A673 (cell line): ENCODE measurements at regions not wholly inside any gene's neighbourhood (a gene's known extent, or its start where the extent isn't known, plus 50 kb on each side); places are given as distances from the start of the nearest gene placed in this dataset.

ENCODE experiments used
- CTCF ChIP-seq: fragments of 300-800, 200-600 bp; sonication (generic); conservative IDR thresholded peaks from 2 replicates; pipeline ENCODE4 v1.5.1; 2017; ENCODE audit warnings: low read depth, mild to moderate bottlenecking, antibody characterized with exemption, low read length, moderate library complexity, mixed read lengths
- EZH2 ChIP-seq: fragments of 200-600 bp; sonication (generic); IDR thresholded peaks from 2 replicates; pipeline ENCODE4 v1.6.1; 2017; ENCODE audit warnings: borderline replicate concordance, low read depth, mild to moderate bottlenecking, mixed read lengths, antibody characterized with exemption, low read length; ENCODE audit not compliant: poor library complexity, severe bottlenecking

GRCh38 chr2:22855081-22855480 is 529.9 kb upstream of the KLHL29 start:
- TF ChIP-seq CTCF = no peak
- TF ChIP-seq EZH2 = no peak
